Hepatocyte (in vitro differentiated cells): ENCODE measurements at regions not wholly inside any gene's neighbourhood (a gene's known extent, or its start where the extent isn't known, plus 50 kb on each side); places are given as distances from the start of the nearest gene placed in this dataset.

ENCODE experiments used
- DNase-seq: peaks from one replicate; pipeline ENCODE4 v3.0.0-alpha.2; 2016; ENCODE audit warnings: low spot score
- H2AFZ ChIP-seq: fragments of 200-600 bp; sonication (generic); 2 replicates; pipeline ENCODE4 v1.6.0; 2016; ENCODE audit warnings: antibody characterized with exemption, mild to moderate bottlenecking
- H3K27ac ChIP-seq: fragments of 200-600 bp; sonication (generic); 2 replicates; pipeline ENCODE4 v1.5.1; 2016; ENCODE audit warnings: mild to moderate bottlenecking
- H3K27me3 ChIP-seq: fragments of 200-600 bp; sonication (generic); 2 replicates; pipeline ENCODE4 v1.6.1; 2016
- H3K36me3 ChIP-seq: fragments of 200-600 bp; sonication (generic); replicated peaks from 2 replicates; pipeline ENCODE4 v1.5.1; 2016; ENCODE audit warnings: low read depth; ENCODE audit not compliant: insufficient read depth
- H3K4me1 ChIP-seq: fragments of 200-600 bp; sonication (generic); 2 replicates; pipeline ENCODE4 v1.5.1; 2016; ENCODE audit warnings: mild to moderate bottlenecking, moderate library complexity; ENCODE audit not compliant: insufficient read depth
- H3K4me2 ChIP-seq: fragments of 200-600 bp; sonication (generic); 2 replicates; pipeline ENCODE4 v1.6.0; 2016
- H3K4me3 ChIP-seq: fragments of 200-600 bp; sonication (generic); 2 replicates; pipeline ENCODE4 v1.5.1; 2016; ENCODE audit warnings: mild to moderate bottlenecking
- H3K79me2 ChIP-seq: fragments of 200-600 bp; sonication (generic); 2 replicates; pipeline ENCODE4 v1.6.0; 2017; ENCODE audit warnings: mild to moderate bottlenecking
- H3K9me2 ChIP-seq: fragments of 200-600 bp; sonication (generic); replicated peaks from 2 replicates; pipeline ENCODE4 v1.6.0; 2017; ENCODE audit warnings: mild to moderate bottlenecking; ENCODE audit not compliant: insufficient read depth
- H3K9me3 ChIP-seq: fragments of 200-600 bp; sonication (generic); 2 replicates; pipeline ENCODE4 v1.5.1; 2016; ENCODE audit warnings: low read depth, mild to moderate bottlenecking
- H4K20me1 ChIP-seq: fragments of 200-600 bp; sonication (generic); 2 replicates; pipeline ENCODE4 v1.6.0; 2016; ENCODE audit warnings: mild to moderate bottlenecking; ENCODE audit not compliant: insufficient read depth, poor library complexity, severe bottlenecking
- EZH2 ChIP-seq: fragments of 200-600 bp; sonication (generic); IDR thresholded peaks from 2 replicates; pipeline ENCODE4 v1.6.1; 2016; ENCODE audit warnings: antibody characterized with exemption, mild to moderate bottlenecking, borderline replicate concordance
- EZH2phosphoT487 ChIP-seq: fragments of 200-600 bp; sonication (generic); IDR thresholded peaks from one replicate; pipeline ENCODE4 v1.6.1; 2018; ENCODE audit warnings: antibody characterized with exemption, mild to moderate bottlenecking, low read depth, moderate library complexity; ENCODE audit not compliant: unreplicated experiment, severe bottlenecking
- WGBS: methylation state at CpG from one replicate; pipeline ENCODE4 v1.1.6; 2016; ENCODE audit warnings: low lambda C conversion rate; ENCODE audit errors: missing lambda C conversion rate; 5-methylcytosine and 5-hydroxymethylcytosine counted together
- TF ChIP-seq, protein P1 (sequence below): fragments of 200-600 bp; sonication (generic); IDR thresholded peaks from 2 replicates; pipeline ENCODE4 v1.5.1; 2016; ENCODE audit warnings: antibody characterized with exemption, mild to moderate bottlenecking; ENCODE audit not compliant: poor library complexity

DNA sequence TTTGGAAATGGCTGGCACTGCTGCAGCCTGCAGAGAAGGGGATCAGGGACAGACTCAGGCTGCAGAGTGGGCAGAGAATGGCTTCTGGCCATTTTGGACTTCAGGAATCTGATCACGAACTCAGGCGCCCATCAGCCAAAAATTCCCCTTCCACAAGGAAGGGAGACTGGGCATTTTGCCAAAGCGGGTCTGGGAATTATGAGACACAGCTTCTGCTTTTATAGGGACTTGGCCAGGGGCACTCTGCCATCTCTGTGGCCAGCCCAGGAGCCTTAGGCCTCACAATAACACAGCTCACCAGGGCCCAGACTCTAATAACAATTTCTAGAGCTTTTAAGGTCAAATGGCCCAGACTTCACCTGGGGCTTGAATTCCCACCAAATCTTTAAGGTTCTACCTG, 74.7 kb downstream of the CHST1 start:
- TF ChIP-seq EZH2phosphoT487 (no peak), EZH2 (no peak)
- TF ChIP-seq, protein P1, sequence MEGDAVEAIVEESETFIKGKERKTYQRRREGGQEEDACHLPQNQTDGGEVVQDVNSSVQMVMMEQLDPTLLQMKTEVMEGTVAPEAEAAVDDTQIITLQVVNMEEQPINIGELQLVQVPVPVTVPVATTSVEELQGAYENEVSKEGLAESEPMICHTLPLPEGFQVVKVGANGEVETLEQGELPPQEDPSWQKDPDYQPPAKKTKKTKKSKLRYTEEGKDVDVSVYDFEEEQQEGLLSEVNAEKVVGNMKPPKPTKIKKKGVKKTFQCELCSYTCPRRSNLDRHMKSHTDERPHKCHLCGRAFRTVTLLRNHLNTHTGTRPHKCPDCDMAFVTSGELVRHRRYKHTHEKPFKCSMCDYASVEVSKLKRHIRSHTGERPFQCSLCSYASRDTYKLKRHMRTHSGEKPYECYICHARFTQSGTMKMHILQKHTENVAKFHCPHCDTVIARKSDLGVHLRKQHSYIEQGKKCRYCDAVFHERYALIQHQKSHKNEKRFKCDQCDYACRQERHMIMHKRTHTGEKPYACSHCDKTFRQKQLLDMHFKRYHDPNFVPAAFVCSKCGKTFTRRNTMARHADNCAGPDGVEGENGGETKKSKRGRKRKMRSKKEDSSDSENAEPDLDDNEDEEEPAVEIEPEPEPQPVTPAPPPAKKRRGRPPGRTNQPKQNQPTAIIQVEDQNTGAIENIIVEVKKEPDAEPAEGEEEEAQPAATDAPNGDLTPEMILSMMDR, result no peak
- 62% methylated on average over 3 of the region's 3 CpGs for WGBS
- no peaks in the 10 kb centered on the region for H3K36me3 ChIP-seq
- no peaks in the 10 kb centered on the region for H3K9me2 ChIP-seq
- H4K20me1 ChIP-seq, result no peaks in the 10 kb centered on the region
- H3K4me1 ChIP-seq, result no peaks in the 10 kb centered on the region
- no peaks in the 10 kb centered on the region for H3K9me3 ChIP-seq
- H2AFZ ChIP-seq, result no peak overlapping the region
- no peaks in the 10 kb centered on the region for H3K79me2 ChIP-seq
- no peak overlapping the region for H3K4me3 ChIP-seq
- H3K27me3 ChIP-seq, result peaks cover 12% of the 10 kb centered on the region
- DNase-seq, result no peak
- H3K27ac ChIP-seq, result no peak overlapping the region
- H3K4me2 ChIP-seq, result no peak overlapping the region

DNA sequence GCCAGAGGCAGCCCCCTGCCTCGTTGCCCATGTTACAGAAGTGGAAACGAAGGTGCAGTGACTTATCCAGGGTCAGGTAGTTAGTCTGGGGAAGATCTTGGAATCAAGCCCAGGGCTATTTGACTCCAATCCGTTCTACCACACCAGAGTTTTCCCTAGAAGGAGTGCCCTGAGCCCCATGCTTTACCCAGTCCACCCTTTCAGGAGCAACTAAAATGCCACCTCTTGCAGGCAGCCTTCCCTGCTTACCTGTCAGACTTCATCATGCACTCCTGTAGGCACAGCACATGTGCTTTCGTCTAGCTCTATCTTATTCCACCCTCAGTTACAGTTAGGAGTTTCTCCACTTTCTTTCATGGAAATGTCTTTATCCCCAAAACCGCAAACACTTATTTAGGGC, 80.2 kb downstream of the CHST1 start:
- Histone ChIP-seq H3K4me3 (no peak overlapping the region), H3K9me2 (no peaks in the 10 kb centered on the region), H3K9me3 (no peaks in the 10 kb centered on the region), H3K27me3 (peaks cover 12% of the 10 kb centered on the region), H3K36me3 (no peaks in the 10 kb centered on the region), H3K79me2 (no peaks in the 10 kb centered on the region), H3K27ac (no peak overlapping the region), H2AFZ (no peak overlapping the region), H4K20me1 (no peaks in the 10 kb centered on the region), H3K4me2 (no peak overlapping the region), H3K4me1 (no peaks in the 10 kb centered on the region)
- TF ChIP-seq, protein P1, result no peak
- TF ChIP-seq EZH2 (no peak), EZH2phosphoT487 (no peak)
- 67% methylated on average over 5 of the region's 5 CpGs for WGBS
- DNase-seq, result no peak

DNA sequence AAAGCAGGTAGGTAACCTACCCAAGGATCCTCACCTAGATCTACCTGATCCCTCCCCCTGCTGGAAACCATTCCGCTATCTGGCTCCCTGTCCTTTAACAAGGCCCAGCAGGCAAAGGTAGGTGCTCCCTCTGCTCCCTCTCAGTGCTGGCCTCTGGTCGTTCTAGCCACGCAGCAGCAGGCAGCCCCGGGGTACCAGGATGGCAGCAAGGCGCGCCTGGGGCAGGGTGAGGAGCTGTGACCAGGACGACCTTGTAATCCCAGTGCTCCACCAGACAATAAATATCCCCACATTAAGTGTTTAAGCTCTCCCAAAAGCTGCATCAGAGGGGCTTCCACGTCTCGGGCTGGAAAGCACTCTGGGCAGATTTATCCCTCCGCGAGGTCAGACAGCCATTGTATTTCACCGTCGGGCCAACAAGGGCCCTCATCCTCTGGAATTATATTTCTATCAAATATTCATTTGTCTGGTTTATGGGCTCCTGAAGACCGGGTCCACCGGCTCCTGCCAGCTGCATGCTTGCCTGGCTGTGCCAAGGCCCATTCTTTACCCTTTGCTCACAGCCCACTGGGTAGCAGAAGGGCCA, 81.3 kb downstream of the CHST1 start:
- WGBS, result 90% methylated on average over 15 of the region's 15 CpGs
- no peak overlapping the region for H3K4me3 ChIP-seq
- no peak overlapping the region for H3K4me2 ChIP-seq
- H3K27me3 ChIP-seq, result peaks cover 12% of the 10 kb centered on the region
- H3K9me3 ChIP-seq, result no peaks in the 10 kb centered on the region
- no peak overlapping the region for H3K27ac ChIP-seq
- H2AFZ ChIP-seq, result no peak overlapping the region
- no peaks in the 10 kb centered on the region for H3K4me1 ChIP-seq
- no peaks in the 10 kb centered on the region for H3K36me3 ChIP-seq
- H3K9me2 ChIP-seq, result no peaks in the 10 kb centered on the region
- H4K20me1 ChIP-seq, result no peaks in the 10 kb centered on the region
- no peaks in the 10 kb centered on the region for H3K79me2 ChIP-seq
- no peak for DNase-seq
- TF ChIP-seq EZH2 (no peak), EZH2phosphoT487 (no peak)
- TF ChIP-seq, protein P1, result no peak
